Activated naive CD8-positive, alpha-beta T cell treated with anti-CD3 and anti-CD28 coated beads, Interleukin-2, amount 10 ng/mL, durations not matched to agents 7 days and 5 days (primary cell): ENCODE measurements at regions not wholly inside any gene's neighbourhood (a gene's known extent, or its start where the extent isn't known, plus 50 kb on each side); places are given as distances from the start of the nearest gene placed in this dataset.

Source experiments
- ATAC-seq: fragments of 150-1000 bp; cut with Tn5 transposase; one replicate; pipeline ENCODE4 v1.10.0; 2021; ENCODE audit warnings: low read depth, moderate library complexity
- POLR2A ChIA-PET: fragments of 350-600 bp; sonication (Branson Sonifier 250); formaldehyde crosslinking; loops from one replicate; lab custom pipeline; 2021; ENCODE audit warnings: antibody characterized with exemption; lab: Charles Lee
- DNase-seq: peaks from one replicate; pipeline ENCODE4 v3.0.0; 2021
- H3K27ac Mint-ChIP-seq: one replicate; pipeline ENCODE4 v1.8.0; 2022; ENCODE audit warnings: mild to moderate bottlenecking, mixed read lengths
- H3K27me3 Mint-ChIP-seq: one replicate; pipeline ENCODE4 v1.8.0; 2022; ENCODE audit warnings: mild to moderate bottlenecking, moderate library complexity, mixed read lengths
- H3K36me3 Mint-ChIP-seq: one replicate; pipeline ENCODE4 v1.8.0; 2021; ENCODE audit warnings: mild to moderate bottlenecking, mixed read lengths
- H3K4me1 Mint-ChIP-seq: one replicate; pipeline ENCODE4 v1.8.0; 2021; ENCODE audit warnings: mixed read lengths
- H3K4me3 Mint-ChIP-seq: one replicate; pipeline ENCODE4 v1.8.0; 2022; ENCODE audit warnings: mild to moderate bottlenecking, moderate library complexity, mixed read lengths
- H3K9me3 Mint-ChIP-seq: one replicate; pipeline ENCODE4 v1.8.0; 2021; ENCODE audit warnings: mixed read lengths

DNA sequence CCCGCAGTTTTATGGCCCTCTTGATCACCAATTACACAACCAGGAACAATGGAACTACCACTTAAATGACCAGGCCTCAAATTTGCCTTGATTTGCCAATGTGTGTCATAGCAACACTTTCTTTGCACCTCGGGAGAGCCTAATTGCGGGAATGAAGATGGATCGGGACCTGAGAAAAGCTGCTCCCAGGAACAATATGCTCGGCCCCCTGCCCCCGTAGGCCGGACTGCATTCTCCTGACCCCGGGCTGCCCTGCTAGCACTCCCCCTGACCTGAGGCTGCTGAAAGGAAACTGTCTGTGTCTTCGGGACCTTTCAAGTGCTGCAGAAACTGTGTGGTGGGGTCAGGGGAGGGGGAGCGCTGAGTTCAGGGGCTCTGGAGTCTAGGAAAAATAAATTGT, 294.3 kb upstream of the IRX1 start:
- Mint-ChIP-seq H3K9me3 (peaks cover 3% of the 10 kb centered on the region), H3K4me1 (no peaks in the 10 kb centered on the region), H3K36me3 (no peaks in the 10 kb centered on the region), H3K4me3 (no peak overlapping the region), H3K27me3 (peaks cover 2% of the 10 kb centered on the region), H3K27ac (no peak overlapping the region)
- ATAC-seq (no peak), DNase-seq (no peak)
- POLR2A ChIA-PET = no interaction called here

DNA sequence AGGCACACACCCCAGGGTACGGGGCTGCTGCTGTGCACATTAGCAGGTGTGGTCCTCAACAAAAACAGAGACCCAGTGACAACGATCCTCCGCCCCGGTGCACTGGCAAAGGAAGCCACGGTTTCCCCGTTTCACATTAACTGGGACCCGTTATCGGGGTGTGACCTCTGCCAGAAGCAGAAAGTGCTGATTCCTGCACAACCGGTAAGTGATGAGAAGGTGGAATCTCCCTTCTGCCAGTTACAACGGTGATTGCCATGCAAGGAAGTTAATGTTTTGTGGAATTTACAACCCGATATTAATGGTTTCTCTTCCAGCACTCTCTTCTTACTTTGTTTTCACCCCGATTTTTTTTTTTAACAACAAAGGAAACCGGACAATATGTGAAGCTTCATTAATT, 294.9 kb upstream of the IRX1 start:
- Mint-ChIP-seq H3K27me3 (peaks cover 2% of the 10 kb centered on the region), H3K9me3 (peaks cover 3% of the 10 kb centered on the region), H3K36me3 (no peaks in the 10 kb centered on the region), H3K4me3 (no peak overlapping the region), H3K4me1 (no peaks in the 10 kb centered on the region), H3K27ac (no peak overlapping the region)
- no peak for ATAC-seq
- DNase-seq = no peak
- POLR2A ChIA-PET = no interaction called here

DNA sequence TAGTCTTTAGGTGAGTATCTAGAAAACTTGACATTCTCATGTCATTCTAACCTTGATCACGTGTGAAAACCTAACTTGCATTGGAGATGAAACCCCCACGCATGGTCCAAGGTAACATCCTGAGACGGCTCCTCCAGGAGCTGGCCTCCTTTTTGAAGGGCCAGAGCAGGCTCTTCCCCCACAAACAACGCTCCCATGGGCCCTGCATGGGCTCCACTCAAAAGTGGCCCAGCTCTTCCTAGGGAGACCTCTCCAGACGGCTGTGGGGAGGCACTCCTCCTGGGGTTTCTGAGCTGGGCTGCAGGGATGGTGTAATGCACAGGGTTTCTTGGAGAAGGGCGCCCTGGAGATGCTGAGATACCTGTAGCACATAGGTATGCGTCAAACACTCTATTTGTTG, 296.2 kb upstream of the IRX1 start:
- Mint-ChIP-seq H3K9me3 (no peaks in the 10 kb centered on the region), H3K36me3 (no peaks in the 10 kb centered on the region), H3K27ac (no peak overlapping the region), H3K27me3 (peaks cover 2% of the 10 kb centered on the region), H3K4me3 (no peak overlapping the region), H3K4me1 (no peaks in the 10 kb centered on the region)
- POLR2A ChIA-PET = no interaction called here
- DNase-seq (no peak), ATAC-seq (no peak)

DNA sequence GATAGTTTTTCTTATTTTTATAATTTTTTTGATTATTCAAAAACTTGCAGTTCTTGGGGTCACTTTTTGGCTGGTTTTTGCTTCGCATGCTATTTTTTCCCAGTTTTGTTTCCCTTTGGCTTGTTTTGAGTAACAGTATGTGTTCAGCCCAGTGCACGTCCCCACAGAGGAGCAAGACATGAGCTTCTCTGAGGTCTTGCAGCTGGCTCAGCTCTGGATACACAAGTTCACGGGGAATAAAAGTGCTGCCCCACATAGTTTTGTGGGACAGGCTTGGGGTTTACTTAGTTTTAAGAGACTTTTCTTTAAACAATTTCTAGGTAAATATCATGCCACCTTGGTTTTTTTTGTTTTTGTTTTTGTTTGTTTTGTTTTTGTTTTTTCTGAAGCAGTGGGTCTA, 297.8 kb upstream of the IRX1 start:
- H3K4me3 Mint-ChIP-seq = no peak overlapping the region
- no peak for DNase-seq
- no peaks in the 10 kb centered on the region for H3K9me3 Mint-ChIP-seq
- no peaks in the 10 kb centered on the region for H3K4me1 Mint-ChIP-seq
- no peak for ATAC-seq
- H3K36me3 Mint-ChIP-seq = no peaks in the 10 kb centered on the region
- POLR2A ChIA-PET = no interaction called here
- peaks cover 2% of the 10 kb centered on the region for H3K27me3 Mint-ChIP-seq
- no peak overlapping the region for H3K27ac Mint-ChIP-seq

DNA sequence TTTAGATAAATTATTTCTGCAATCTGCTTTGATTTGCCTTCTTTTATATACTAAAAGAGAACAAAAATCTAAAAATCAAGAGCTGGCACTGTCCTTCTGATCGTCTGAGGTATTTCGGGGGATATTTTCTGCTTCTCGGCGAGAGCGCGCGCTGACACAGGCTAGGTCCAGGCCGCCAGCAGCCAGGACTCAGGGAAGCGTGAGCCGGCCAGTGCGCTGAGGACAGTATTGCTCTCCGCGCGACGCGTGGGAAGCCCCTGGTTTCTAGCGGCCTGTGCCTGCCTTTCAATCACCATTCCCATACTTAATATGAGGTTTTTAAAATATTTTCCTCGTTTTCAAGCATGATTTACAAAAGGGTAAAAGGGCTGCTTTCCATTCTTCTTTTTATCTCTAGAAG, 307.3 kb upstream of the IRX1 start:
- H3K27ac Mint-ChIP-seq = no peak overlapping the region
- ATAC-seq (no peak), DNase-seq (no peak)
- peaks cover 2% of the 10 kb centered on the region for H3K9me3 Mint-ChIP-seq
- POLR2A ChIA-PET = no interaction called here
- H3K4me3 Mint-ChIP-seq = no peak overlapping the region
- H3K27me3 Mint-ChIP-seq = no peaks in the 10 kb centered on the region
- no peaks in the 10 kb centered on the region for H3K4me1 Mint-ChIP-seq
- no peaks in the 10 kb centered on the region for H3K36me3 Mint-ChIP-seq

DNA sequence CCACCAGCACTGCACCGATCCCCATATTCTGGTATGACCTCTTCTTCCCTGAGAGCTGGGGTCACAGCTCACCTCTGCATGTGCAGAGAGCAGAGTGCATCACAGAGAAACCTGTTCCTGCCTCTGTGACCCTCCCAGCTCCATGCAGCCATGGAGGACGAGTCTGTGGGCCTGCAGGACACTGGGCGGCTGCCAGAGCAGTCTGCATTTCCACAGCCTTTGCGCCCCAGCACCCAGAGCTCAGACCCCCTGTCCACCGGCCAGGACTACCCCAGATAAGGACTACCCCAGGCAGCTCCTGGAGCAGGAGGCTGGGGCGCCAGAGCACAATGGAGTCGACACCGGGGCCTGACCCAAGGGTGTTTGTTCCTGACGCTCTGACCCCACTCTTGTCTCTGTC, 308.1 kb upstream of the IRX1 start:
- no peaks in the 10 kb centered on the region for H3K27me3 Mint-ChIP-seq
- no peak for DNase-seq

DNA sequence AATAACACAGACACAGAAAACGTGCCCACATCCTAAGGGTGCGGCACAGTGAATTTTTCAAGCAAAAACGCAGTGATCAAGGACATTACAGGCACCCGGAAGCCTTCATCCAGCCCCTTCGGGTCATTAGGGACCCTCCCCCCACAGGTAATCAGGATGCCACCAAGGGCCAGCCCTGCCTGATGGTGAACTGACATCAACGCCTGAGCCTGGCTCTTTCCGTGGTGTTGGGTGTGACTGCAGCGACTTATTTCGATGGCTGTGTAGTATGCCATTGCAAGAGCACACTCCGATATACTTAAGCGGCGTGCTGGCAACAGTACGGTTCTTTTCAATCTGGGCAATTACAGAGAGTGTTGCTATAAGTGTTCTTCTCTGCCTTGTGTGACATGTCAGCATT, 310.0 kb upstream of the IRX1 start:
- ATAC-seq = no peak
- POLR2A ChIA-PET = no interaction called here

More for the DNA sequence above, 308.1 kb upstream of the IRX1 start:
- no peaks in the 10 kb centered on the region for H3K4me1 Mint-ChIP-seq
- no peak overlapping the region for H3K27ac Mint-ChIP-seq
- peaks cover 4% of the 10 kb centered on the region for H3K9me3 Mint-ChIP-seq
- POLR2A ChIA-PET = no interaction called here
- H3K36me3 Mint-ChIP-seq = no peaks in the 10 kb centered on the region
- ATAC-seq = no peak
- no peak overlapping the region for H3K4me3 Mint-ChIP-seq

DNA sequence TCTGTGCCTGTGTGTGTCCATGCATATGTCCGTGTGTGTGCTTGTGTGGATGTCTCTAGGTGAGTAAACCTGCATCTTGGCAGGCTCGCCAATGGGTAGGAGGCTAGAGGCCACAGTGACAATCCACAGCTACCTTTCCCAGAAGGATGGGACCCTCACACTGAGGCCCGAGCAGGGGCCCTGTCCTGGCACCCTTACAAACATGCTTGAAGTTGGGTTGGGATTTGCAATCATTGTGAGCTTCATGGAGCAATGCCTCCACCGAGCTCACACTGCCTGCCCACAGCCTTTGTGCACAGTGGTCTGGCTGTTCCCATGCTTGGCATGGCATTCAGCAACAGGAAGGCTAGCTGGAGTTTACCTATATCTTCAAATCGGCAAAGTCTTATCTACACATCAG, 311.1 kb upstream of the IRX1 start:
- POLR2A ChIA-PET = no interaction called here
- Mint-ChIP-seq H3K9me3 (peaks cover 3% of the 10 kb centered on the region), H3K27ac (no peak overlapping the region), H3K4me3 (no peak overlapping the region), H3K4me1 (no peaks in the 10 kb centered on the region), H3K27me3 (no peaks in the 10 kb centered on the region), H3K36me3 (no peaks in the 10 kb centered on the region)
- no peak for DNase-seq
- no peak for ATAC-seq

More for the DNA sequence above, 310.0 kb upstream of the IRX1 start:
- Mint-ChIP-seq H3K36me3 (no peaks in the 10 kb centered on the region), H3K27ac (no peak overlapping the region), H3K27me3 (no peaks in the 10 kb centered on the region), H3K9me3 (peaks cover 5% of the 10 kb centered on the region), H3K4me1 (no peaks in the 10 kb centered on the region), H3K4me3 (no peak overlapping the region)
- DNase-seq = no peak

DNA sequence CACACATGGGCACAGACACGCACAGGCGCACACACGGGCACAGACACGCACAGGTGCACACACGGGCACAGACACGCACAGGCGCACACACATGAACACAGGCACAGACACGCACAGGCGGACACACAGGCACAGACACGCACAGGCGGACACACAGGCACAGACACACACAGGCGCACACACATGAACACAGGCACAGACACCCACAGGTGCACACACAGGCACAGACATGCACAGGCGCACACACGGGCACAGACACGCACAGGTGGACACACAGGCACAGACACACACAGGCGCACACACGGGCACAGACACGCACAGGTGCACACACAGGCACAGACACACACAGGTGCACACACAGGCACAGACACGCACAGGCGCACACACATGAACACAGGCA, 312.8 kb upstream of the IRX1 start:
- Mint-ChIP-seq H3K27ac (no peak overlapping the region), H3K36me3 (no peaks in the 10 kb centered on the region), H3K4me1 (no peaks in the 10 kb centered on the region), H3K4me3 (no peak overlapping the region), H3K9me3 (peaks cover 3% of the 10 kb centered on the region), H3K27me3 (no peaks in the 10 kb centered on the region)
- no peak for ATAC-seq
- POLR2A ChIA-PET = no interaction called here
- DNase-seq = no peak

DNA sequence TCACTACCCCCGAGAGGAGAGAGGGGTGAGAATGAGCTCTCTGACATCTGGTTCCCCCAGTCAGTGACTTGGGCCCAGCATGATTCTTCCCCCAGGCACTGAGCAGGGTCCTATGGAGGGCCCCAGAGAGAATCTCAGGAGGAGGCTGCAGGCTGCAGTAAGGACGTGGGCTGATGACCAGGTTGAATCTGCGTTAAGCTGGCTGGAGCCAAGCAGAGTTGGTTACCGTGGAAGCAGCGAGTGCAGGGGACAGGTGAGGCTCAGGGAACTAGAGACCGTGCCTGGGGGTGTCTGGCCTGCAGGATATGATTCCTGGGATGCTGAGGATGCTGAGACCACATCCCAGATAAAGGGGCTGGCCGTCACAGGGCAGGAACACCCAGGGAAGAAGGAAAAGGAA, 314.3 kb upstream of the IRX1 start:
- no peaks in the 10 kb centered on the region for H3K4me1 Mint-ChIP-seq
- no peak for DNase-seq
- H3K9me3 Mint-ChIP-seq = peaks cover 3% of the 10 kb centered on the region
- no peak overlapping the region for H3K27ac Mint-ChIP-seq
- POLR2A ChIA-PET = no interaction called here
- no peak overlapping the region for H3K4me3 Mint-ChIP-seq
- no peak for ATAC-seq
- no peaks in the 10 kb centered on the region for H3K36me3 Mint-ChIP-seq
- no peaks in the 10 kb centered on the region for H3K27me3 Mint-ChIP-seq

DNA sequence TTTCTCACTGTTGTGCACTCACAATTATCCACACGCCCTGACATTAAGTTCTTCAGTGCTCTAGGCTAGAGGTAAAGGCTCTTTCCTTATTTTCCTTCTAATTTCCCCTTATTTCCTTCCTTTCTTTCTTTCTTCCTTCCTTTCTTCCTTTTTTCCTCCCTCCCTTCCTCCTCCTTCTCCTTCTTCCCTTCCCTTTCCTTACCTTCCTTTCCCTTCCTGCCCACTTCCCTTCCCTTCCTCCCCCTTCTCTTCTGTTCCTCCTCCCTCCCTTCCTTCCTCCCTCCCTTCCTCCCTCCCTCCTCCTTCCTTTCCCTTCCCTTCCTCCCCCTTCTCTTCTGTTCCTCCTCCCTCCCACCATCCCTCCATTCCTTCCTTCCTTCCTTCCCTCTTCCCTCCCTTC, 317.0 kb upstream of the IRX1 start:
- POLR2A ChIA-PET = no interaction called here
- Mint-ChIP-seq H3K27me3 (no peaks in the 10 kb centered on the region), H3K4me1 (no peaks in the 10 kb centered on the region), H3K4me3 (no peak overlapping the region), H3K27ac (no peak overlapping the region), H3K36me3 (no peaks in the 10 kb centered on the region), H3K9me3 (peaks cover 5% of the 10 kb centered on the region)
- ATAC-seq (no peak), DNase-seq (no peak)

DNA sequence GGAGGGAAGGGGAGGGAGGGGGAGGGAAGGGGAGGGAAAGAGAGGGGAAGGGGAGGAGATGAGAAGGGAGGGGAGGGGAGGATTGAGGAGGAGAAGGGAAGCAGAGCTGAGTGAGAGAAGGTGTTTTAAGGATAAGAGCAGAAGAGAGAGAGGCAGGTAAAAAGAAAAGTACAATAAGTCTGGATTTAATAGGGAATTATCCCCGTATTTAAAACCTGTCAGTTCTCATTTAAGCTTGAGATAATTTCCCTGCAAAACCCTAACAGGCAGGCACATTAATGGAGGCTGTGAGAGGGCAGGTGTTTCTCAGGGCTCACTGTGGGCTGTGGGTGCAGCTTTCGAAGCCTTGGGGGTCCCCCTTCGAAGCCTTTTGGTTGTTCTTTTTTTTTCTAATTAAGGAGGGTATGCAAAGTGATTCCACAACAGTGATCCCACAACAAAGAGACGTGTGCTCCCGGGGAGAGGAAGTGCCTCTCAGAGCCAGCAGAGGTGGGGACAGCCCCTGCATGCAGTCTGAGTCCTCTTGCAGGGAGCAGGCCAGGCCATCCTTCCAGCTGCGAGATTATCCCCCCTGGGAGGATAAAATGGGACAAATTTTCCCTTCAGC, 317.9 kb upstream of the IRX1 start:
- POLR2A ChIA-PET = no interaction called here
- Mint-ChIP-seq H3K9me3 (peaks cover 4% of the 10 kb centered on the region), H3K27ac (no peak overlapping the region), H3K36me3 (no peaks in the 10 kb centered on the region), H3K4me1 (no peaks in the 10 kb centered on the region), H3K27me3 (no peaks in the 10 kb centered on the region), H3K4me3 (no peak overlapping the region)
- DNase-seq (no peak), ATAC-seq (no peak)

DNA sequence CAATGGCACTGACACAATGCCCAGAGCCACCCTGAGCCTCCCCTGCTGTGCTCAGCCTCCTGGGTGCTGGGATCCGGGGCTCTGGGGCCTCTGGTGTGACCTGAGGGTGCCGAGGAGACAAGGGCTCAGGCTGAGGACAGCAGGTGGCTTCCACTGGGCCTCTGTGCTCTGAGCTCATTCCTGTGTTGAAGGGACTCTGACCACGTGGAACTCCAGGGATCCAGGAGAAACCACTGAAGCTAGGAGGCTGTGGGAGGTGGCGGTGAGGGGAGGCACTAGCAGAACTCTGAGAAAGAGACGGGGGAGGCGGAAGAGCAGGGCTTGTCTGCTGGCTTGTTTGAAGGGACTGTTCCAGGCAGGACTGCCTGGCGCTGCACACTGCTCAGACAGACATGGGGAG, 318.7 kb upstream of the IRX1 start:
- POLR2A ChIA-PET = no interaction called here
- Mint-ChIP-seq H3K27me3 (no peaks in the 10 kb centered on the region), H3K36me3 (no peaks in the 10 kb centered on the region), H3K4me3 (no peak overlapping the region), H3K27ac (no peak overlapping the region), H3K9me3 (peaks cover 3% of the 10 kb centered on the region), H3K4me1 (no peaks in the 10 kb centered on the region)
- DNase-seq (no peak), ATAC-seq (no peak)

DNA sequence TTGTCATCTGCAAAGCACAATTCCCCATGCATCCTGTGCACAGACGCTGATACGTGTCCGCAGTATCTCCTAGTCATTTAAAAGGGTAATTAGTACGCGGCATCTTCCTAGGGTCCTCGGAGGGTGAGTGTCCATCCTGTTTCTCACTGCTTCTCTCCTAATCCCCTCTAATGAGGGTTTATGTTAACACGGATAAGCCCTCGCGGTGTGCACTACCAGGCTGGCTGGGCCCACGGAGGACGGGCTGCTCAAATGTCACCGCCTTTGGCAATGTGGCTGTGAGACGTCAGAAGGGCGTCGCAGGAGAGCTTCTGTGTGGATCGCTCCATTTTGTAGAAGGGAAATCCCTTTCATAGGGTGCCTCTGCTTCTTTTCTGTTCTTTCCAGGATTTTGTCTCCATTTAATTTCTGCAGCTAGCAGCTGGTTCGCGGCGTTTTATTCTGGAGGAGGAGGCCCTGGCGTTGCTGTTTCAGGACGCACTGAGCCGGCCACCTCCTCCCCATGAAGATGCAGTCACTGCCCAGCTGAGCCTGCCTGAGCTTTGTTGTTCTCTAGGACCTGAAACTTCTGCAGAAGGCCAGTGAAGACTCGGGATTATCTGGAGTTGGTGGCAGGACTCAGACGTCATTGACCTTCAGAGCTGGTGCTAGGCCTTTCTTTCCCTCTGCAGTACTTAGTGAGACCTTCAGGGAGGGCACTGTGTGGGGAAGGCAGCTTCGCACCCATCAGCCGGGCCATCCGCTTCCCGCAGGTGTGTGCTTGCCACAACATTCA, 326.1 kb upstream of the IRX1 start:
- Mint-ChIP-seq H3K9me3 (peaks cover 2% of the 10 kb centered on the region), H3K4me3 (no peak overlapping the region), H3K36me3 (no peaks in the 10 kb centered on the region), H3K27ac (no peak overlapping the region), H3K4me1 (no peaks in the 10 kb centered on the region), H3K27me3 (no peaks in the 10 kb centered on the region)
- no peak for DNase-seq
- POLR2A ChIA-PET = no interaction called here
- no peak for ATAC-seq
